ENCODE measurements at regions not wholly inside any gene's neighbourhood (a gene's known extent, or its start where the extent isn't known, plus 50 kb on each side); places are given as distances from the start of the nearest gene placed in this dataset.

- peaks cover 46% of the 10 kb centered on the region for H3K4me1 Mint-ChIP-seq
- H3K4me3 Mint-ChIP-seq, result peak overlapping the region; percentile 18 to 49 (median 34)
- peaks cover 10% of the 10 kb centered on the region for H3K27me3 Mint-ChIP-seq (ENCODE audit: low read depth)
- H3K9me3 Mint-ChIP-seq, result no peaks in the 10 kb centered on the region
- no peaks in the 10 kb centered on the region for H3K36me3 Mint-ChIP-seq (ENCODE audit: low read depth)
- no peak for TF ChIP-seq CTCF (IDR thresholded peaks at IDR 0.05; ENCODE audit: unreplicated experiment in 3 of 3)
- H3K27ac Mint-ChIP-seq, result peak overlapping the region; percentile 70 to 94 (median 87)
Measured at GRCh38 chr10:129021594-129022304, 445.3 kb upstream of the MGMT start.

DNA sequence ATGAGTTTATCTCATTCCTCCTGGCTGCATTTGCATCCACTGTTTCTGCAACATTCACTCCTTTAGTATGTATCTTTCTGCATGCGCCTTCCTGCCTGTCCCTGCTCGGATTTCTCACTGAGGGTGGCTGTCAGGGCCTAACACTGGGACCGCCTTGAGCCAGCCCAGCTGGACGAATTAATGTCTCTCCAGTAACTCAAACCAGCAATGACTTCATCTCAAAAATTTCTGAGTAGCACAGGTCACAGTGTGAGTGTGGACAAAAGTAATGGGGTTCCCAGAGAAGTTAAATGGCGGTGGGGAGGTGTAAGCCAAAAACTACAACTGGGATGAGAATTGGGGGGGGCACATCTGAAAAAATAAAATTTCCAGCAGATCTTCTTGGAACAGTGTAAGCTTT lies 444.0 kb upstream of the MGMT start:
- peak overlapping the region; percentile 70 to 94 (median 87) for H3K27ac Mint-ChIP-seq
- H3K4me1 Mint-ChIP-seq, result peaks cover 57% of the 10 kb centered on the region
- no peaks in the 10 kb centered on the region for H3K36me3 Mint-ChIP-seq (ENCODE audit: low read depth)
- no peak for TF ChIP-seq CTCF (IDR thresholded peaks at IDR 0.05; ENCODE audit: unreplicated experiment in 3 of 3)
- no peaks in the 10 kb centered on the region for H3K9me3 Mint-ChIP-seq
- peak overlapping the region in 2 of 3 experiments; percentile 3 to 5 for H3K4me3 Mint-ChIP-seq
- H3K27me3 Mint-ChIP-seq (ENCODE audit: low read depth), result peaks cover 21% of the 10 kb centered on the region

DNA sequence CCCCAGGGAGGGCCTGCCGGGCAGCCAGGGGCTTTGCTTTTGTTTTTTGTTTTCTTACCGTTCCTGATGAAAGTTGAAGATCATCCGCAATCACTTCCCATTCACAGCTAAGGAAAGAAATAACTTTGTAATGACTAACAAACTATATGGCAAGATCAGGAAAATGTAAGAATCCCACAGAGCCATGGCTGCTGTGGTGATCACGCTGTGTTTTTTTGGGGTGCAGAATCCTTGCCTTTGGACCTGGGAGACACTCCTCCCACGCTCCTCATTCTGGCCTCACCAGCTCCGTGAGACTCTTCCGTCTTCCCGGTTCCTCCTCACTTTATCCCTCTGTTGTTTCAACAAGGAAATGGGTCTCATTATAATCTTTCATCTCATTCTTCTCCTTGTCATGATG lies 443.0 kb upstream of the MGMT start:
- peak overlapping the region in 1 of 3 experiments; percentile 24 for H3K4me3 Mint-ChIP-seq
- H3K4me1 Mint-ChIP-seq, result peaks cover 67% of the 10 kb centered on the region
- TF ChIP-seq CTCF (IDR thresholded peaks at IDR 0.05; ENCODE audit: unreplicated experiment in 3 of 3), result no peak
- H3K9me3 Mint-ChIP-seq, result no peaks in the 10 kb centered on the region
- H3K27ac Mint-ChIP-seq, result peak overlapping the region; percentile 70 to 94 (median 87)
- H3K36me3 Mint-ChIP-seq (ENCODE audit: low read depth), result no peaks in the 10 kb centered on the region
- H3K27me3 Mint-ChIP-seq (ENCODE audit: low read depth), result peaks cover 23% of the 10 kb centered on the region

DNA sequence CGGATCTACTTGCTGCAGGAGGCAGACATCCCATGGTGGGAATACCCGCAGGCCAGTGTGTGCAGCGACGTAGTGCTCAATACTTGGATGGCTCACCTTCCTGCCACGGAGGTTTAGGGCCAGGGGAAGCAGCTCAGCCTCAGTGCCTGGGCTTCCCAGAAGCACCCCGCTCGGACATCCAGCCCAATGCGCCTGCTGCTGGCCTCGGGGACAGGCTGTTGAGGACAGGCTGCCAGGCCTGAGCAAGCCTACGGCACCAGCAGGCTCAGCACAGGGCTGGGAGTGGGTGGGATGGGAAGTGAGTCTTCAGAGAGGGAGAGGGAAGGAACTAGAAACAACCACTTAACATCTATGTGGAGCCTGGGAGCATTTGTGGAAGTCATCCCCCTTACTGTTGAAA lies 441.3 kb upstream of the MGMT start:
- Mint-ChIP-seq H3K9me3 (no peaks in the 10 kb centered on the region), H3K4me3 (no peak overlapping the region), H3K4me1 (peaks cover 71% of the 10 kb centered on the region), H3K27me3 (ENCODE audit: low read depth) (peaks cover 28% of the 10 kb centered on the region), H3K27ac (peak overlapping the region in 2 of 3 experiments; percentile 39 to 83), H3K36me3 (ENCODE audit: low read depth) (no peaks in the 10 kb centered on the region)
- TF ChIP-seq CTCF (IDR thresholded peaks at IDR 0.05; ENCODE audit: unreplicated experiment in 3 of 3), result no peak

GRCh38 chr10:129027906-129028305 lies 439.1 kb upstream of the MGMT start:
- peaks cover 73% of the 10 kb centered on the region for H3K4me1 Mint-ChIP-seq
- no peaks in the 10 kb centered on the region for H3K36me3 Mint-ChIP-seq (ENCODE audit: low read depth)
- TF ChIP-seq CTCF (IDR thresholded peaks at IDR 0.05; ENCODE audit: unreplicated experiment in 3 of 3), result no peak
- H3K4me3 Mint-ChIP-seq, result peak overlapping the region in 1 of 3 experiments; percentile 23
- peaks cover 43% of the 10 kb centered on the region for H3K27me3 Mint-ChIP-seq (ENCODE audit: low read depth)
- no peaks in the 10 kb centered on the region for H3K9me3 Mint-ChIP-seq
- peak overlapping the region; percentile 63 to 83 (median 79) for H3K27ac Mint-ChIP-seq

DNA sequence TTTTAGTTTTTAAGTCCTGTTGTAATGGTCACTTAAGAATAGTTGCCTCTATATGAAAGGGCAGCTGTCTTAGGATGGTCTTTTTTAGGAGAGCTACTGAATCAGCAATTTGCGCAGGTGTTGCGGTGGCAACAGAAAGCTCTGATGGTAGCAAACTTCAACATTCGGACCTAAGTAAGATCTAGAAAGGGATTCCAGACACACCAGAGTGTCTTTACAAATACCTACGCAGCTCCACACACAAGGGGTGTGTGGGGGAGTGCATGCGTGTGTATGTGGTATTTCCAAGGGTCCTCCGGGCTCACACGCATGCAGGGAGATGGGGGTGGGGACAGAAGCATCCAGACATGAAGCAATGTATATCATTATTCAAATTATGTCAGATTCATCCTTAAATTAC lies 438.6 kb upstream of the MGMT start:
- H3K4me1 Mint-ChIP-seq, result peaks cover 73% of the 10 kb centered on the region
- peak overlapping the region; percentile 63 to 83 (median 79) for H3K27ac Mint-ChIP-seq
- H3K36me3 Mint-ChIP-seq (ENCODE audit: low read depth), result no peaks in the 10 kb centered on the region
- no peaks in the 10 kb centered on the region for H3K9me3 Mint-ChIP-seq
- peak overlapping the region in 1 of 3 experiments; percentile 38 for H3K4me3 Mint-ChIP-seq
- H3K27me3 Mint-ChIP-seq (ENCODE audit: low read depth), result peaks cover 44% of the 10 kb centered on the region
- TF ChIP-seq CTCF (IDR thresholded peaks at IDR 0.05; ENCODE audit: unreplicated experiment in 3 of 3), result no peak
